Bronchial epithelial cell (primary cell): ENCODE measurements at regions not wholly inside any gene's neighbourhood (a gene's known extent, or its start where the extent isn't known, plus 50 kb on each side); places are given as distances from the start of the nearest gene placed in this dataset.

Experiments used
- DNase-seq: peaks from one replicate; pipeline ENCODE4 v3.0.0-alpha.2; 2010; ENCODE audit warnings: low read depth
- FAIRE-seq: peaks from 2 replicates; lab custom pipeline; 2011; peaks lifted over from hg19 to GRCh38; lab: Jason Lieb, UNC
- H3K27me3 ChIP-seq: 2 replicates; pipeline ENCODE4 v1.5.1; 2011; ENCODE audit warnings: low read length; ENCODE audit not compliant: control insufficient read depth, insufficient read depth
- H3K36me3 ChIP-seq: 2 replicates; pipeline ENCODE4 v1.5.1; 2011; ENCODE audit warnings: low read length; ENCODE audit not compliant: control insufficient read depth, insufficient read depth
- H3K4me3 ChIP-seq: 2 replicates; pipeline ENCODE4 v1.5.1; 2011; ENCODE audit warnings: mild to moderate bottlenecking, low read depth, low read length, control low read depth
- TF ChIP-seq, protein P1 (sequence below): IDR thresholded peaks from 2 replicates; pipeline ENCODE4 v1.5.1; 2011; ENCODE audit warnings: mild to moderate bottlenecking, moderate library complexity, low read length, control low read depth, inconsistent platforms; ENCODE audit not compliant: insufficient read depth, severe bottlenecking

DNA sequence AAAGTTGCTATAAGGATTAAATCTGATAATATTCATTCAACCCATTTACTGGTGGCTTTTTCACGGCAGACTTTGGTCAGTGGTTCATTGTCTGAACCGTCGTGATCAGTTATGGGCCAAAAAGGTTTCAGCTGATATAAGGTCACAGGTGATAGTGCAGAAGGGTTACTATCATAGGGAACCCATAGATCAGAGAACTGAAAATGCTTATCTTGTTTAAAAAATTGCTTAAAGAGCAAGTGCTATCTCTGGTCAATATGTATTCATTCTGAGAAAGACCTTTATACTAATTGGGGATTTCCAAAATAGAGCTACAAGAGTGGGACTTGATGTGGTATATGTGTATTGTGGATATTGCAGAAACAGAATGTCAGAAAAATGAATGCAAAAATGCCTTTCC is 147.8 kb upstream of the SEMA3E start:
- no peak for DNase-seq
- FAIRE-seq, result no peak
- TF ChIP-seq, protein P1, sequence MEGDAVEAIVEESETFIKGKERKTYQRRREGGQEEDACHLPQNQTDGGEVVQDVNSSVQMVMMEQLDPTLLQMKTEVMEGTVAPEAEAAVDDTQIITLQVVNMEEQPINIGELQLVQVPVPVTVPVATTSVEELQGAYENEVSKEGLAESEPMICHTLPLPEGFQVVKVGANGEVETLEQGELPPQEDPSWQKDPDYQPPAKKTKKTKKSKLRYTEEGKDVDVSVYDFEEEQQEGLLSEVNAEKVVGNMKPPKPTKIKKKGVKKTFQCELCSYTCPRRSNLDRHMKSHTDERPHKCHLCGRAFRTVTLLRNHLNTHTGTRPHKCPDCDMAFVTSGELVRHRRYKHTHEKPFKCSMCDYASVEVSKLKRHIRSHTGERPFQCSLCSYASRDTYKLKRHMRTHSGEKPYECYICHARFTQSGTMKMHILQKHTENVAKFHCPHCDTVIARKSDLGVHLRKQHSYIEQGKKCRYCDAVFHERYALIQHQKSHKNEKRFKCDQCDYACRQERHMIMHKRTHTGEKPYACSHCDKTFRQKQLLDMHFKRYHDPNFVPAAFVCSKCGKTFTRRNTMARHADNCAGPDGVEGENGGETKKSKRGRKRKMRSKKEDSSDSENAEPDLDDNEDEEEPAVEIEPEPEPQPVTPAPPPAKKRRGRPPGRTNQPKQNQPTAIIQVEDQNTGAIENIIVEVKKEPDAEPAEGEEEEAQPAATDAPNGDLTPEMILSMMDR, result no peak
- Histone ChIP-seq H3K4me3 (no peak overlapping the region), H3K36me3 (no peaks in the 10 kb centered on the region), H3K27me3 (no peaks in the 10 kb centered on the region)

DNA sequence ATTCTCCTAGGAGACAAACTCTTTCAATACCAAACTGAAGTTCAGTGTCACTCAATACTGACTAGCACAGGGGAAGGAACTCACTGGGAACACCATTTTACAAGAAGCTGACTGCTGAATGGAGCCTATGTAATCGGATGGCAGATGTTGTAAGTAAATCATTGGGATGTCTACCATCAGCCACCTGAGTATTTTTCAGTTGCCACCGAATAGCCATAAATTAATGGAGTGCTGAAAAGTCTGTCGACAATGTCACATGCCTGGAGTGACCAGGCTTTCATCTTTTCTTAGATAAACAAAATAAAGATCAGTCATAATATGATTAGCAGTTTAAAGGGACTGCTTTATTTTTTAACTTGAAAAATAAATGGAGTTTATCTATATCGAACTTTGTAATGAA is 145.9 kb upstream of the SEMA3E start:
- FAIRE-seq (no peak), DNase-seq (no peak)
- Histone ChIP-seq H3K4me3 (no peak overlapping the region), H3K36me3 (no peaks in the 10 kb centered on the region), H3K27me3 (no peaks in the 10 kb centered on the region)
- TF ChIP-seq, protein P1, result no peak

DNA sequence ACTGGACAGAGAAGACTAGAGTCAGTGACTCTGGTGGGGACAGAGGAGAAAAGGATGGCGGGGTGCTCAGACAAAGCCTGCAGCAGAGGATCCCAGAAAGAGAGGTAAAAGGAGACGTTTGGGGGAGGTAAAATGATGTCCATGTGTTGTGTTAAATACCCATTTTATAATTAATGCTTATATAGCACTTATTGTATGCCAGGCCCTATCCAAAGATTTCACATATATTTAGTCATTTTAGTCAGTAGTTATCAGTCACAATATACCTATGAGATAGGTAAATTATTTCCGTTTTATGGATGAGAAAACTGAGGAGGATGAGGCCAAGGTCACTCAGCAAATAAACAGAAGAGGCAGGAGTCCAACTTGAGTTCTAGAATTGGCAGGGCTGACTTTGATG is 144.6 kb upstream of the SEMA3E start:
- H3K36me3 ChIP-seq, result no peaks in the 10 kb centered on the region
- TF ChIP-seq, protein P1, result no peak
- no peak overlapping the region for H3K4me3 ChIP-seq
- no peaks in the 10 kb centered on the region for H3K27me3 ChIP-seq
- DNase-seq (no peak), FAIRE-seq (no peak)

DNA sequence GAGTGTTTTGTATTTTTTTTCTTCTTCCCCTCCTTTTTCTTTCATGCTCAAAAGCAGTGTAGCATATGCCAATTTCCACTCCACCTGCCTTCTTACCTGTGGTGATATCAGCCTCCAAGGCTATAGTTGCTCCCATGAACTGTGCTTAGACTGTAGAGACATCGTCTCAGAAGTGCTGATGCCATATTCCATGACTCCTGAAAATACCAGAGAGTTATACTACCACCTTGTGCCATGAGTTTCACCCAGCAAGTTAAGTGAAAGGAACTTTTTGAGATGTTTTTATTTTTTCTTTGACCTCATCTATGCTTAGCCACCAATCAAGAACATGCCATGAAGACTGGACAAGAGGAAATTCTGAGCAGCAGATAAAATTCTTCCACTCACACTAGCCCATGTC is 142.8 kb upstream of the SEMA3E start:
- H3K4me3 ChIP-seq, result no peak overlapping the region
- DNase-seq (no peak), FAIRE-seq (no peak)
- no peaks in the 10 kb centered on the region for H3K36me3 ChIP-seq
- no peaks in the 10 kb centered on the region for H3K27me3 ChIP-seq
- TF ChIP-seq, protein P1, result no peak

DNA sequence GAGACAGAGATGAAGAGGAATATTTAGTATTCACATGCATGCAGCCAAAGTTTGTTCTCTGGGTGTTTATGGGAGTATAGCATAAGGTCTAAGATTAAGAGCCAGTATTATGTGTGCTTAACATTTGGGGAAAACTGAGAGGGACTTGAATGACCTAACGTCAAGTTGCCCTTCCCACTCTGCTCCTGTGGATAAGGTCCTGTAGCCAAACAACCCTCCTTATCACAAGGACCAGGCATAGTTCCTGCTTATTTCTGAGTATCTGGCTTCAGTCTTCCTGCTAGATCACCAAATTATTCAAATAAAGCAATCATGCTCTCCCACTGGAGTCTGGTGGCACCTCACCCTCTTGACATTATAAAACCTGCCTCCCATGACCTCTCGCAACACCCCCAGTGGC is 137.9 kb upstream of the SEMA3E start:
- TF ChIP-seq, protein P1, result no peak
- no peaks in the 10 kb centered on the region for H3K27me3 ChIP-seq
- DNase-seq (no peak), FAIRE-seq (no peak)
- H3K4me3 ChIP-seq, result no peak overlapping the region
- no peaks in the 10 kb centered on the region for H3K36me3 ChIP-seq

DNA sequence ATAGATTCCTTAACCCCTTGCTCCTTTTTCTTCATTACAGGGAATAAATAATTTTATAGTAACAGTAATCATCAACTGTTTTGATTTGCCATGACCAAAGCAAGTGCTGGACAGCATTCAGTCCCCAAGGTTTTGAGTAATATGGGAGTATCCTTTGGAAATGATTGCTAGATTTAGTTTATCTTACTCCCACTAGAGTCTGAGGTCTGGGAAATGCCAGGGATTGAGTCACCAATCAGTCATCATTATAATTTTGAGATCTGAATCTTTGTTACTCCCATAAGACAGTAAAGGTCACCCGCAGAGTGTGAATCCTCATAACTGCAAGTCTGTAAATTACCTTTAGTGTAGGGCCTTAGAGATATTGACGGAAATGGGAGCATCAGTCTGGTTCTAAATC is 133.7 kb upstream of the SEMA3E start:
- no peak overlapping the region for H3K4me3 ChIP-seq
- no peaks in the 10 kb centered on the region for H3K36me3 ChIP-seq
- TF ChIP-seq, protein P1, result no peak
- FAIRE-seq, result no peak
- H3K27me3 ChIP-seq, result no peaks in the 10 kb centered on the region
- DNase-seq, result peak; percentile 41
